GM18498 (cell line): ENCODE measurements at regions not wholly inside any gene's neighbourhood (a gene's known extent, or its start where the extent isn't known, plus 50 kb on each side); places are given as distances from the start of the nearest gene placed in this dataset.
"Not testable (repeated sequence)": the region's sequence is repeated elsewhere in the genome, so short reads cannot be mapped to it uniquely, and the experiment has no call there.

Experiments used
- ATAC-seq: cut with Tn5 transposase; IDR thresholded peaks from one replicate; pipeline ENCODE4 v1.9.1; 2021; ENCODE audit warnings: mild to moderate bottlenecking, moderate library complexity; ENCODE audit not compliant: unreplicated experiment

DNA sequence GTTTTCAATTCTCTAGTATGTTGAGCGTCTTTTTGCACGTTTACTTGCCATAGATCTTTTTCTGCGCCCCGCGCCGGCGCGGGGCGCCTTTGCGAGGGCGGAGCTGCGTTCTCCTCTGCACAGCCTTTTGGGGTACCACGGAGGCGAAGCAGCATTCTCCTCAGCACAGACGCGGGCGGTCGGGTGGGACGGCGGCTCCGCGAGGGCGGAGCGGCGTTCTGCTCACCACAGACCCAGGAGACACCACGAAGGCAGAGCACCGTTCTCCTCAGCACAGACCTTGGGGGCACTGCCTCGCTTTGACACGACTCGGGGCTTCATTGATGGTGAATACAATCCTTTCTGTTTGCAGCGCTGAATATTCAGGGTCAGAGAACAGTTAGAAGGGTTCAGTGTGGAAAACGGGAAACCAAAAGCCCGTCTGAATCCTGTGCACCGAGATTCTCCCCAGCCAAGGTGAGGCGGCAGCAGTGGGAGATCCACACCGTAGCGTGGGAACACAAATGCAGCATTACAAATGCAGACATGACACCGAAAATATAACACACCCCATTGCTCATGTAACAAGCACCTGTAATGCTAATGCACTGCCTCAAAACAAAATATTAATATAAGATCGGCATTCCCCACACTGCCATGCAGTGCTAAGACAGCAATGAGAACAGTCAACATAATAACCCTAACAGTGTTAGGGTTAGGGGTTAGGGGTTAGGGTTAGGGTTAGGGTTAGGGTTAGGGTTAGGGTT lies 190.7 kb upstream of the VIPR2 start:
- ATAC-seq = not testable (repeated sequence)

DNA sequence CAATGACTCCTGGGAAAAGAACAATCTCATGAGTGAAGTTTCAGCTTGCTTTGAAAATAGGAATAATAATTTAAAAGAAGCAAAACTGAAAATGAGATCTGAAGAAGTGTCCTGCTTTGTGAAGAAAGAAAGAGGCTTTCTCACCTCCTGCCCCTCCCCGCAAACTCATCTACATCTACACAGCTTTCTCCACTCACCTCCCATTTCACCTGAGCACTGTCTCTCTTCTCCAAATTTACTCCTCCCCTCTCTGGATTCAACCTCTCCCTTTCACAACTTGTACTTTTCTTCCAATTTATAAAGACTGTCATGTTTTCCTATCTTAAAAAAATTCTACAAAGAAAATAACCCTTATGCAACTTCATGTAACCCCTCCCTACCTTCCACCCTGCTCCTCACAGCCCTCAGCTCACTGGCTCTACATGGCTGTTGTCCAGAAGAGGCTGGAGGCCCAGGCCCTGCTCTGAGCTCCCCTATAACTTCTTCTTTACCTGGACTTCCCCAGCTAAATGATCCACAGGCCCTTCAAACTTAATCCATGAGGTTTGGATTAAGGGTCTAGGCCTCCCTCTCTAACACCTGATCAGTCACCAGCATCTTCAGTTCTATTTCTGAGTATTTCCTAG lies 188.3 kb upstream of the VIPR2 start:
- ATAC-seq = not testable (repeated sequence)

DNA sequence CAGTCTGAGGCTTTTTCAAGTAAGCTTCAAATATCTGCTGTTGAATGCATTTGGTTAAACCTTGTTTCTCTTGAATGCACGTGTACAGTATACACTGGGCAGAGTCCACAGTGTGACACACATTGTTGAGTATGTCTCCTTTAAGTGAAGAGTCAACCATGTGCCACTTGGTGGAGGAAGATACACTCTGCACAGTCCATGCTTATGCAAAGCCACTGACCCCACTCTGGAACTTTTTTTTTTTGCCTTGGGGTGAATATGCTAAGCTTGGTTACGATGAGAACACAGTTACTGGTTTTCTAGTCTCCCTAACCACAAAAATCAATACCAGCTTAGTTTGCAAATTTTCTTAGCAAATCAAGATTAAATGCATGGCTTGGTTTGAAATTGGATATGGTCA lies 186.8 kb upstream of the VIPR2 start:
- no peak for ATAC-seq

DNA sequence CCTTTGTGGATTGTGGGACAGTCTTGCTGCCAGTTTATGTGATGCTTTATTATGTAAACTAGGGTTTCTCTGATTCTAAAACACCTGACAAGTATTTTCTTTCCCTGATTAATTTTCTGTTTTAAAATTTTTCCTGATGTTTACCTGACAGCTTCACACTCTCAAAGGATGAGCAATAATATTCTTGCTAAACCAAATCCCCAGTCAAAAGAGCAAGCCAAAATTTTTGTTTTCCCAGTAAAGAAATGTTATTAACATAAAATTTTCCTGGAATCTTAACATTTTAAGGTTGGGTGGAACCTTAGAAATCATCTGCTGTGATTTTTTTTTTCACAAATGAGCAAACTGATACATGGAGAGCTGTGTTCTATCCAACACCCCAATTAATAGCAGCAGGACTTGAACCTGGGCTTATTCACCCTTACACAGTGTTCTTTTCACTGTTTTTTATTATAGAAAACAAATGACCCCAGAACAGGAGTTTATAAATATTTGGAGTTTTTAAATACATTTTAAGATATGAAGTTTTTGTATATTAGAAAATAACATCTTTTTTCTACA lies 185.2 kb upstream of the VIPR2 start:
- ATAC-seq = no peak

DNA sequence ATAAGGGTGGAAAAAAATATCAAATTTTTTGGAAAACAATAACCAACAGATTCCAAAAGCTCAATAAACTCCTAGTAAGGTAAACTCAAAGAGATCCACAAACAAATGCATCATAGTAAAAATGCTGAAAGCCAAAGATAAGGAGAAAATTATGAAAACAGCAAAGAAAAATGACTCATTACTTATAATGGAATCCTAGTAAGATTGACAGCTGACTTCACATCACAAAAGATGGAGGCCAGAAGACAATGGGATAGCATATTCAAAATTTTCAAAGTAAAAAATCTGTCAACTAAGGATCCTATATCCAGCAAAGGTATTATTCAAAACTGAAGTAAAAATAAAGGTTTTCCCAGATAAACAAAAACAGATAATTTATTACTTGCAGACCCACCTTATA lies 183.4 kb upstream of the VIPR2 start:
- ATAC-seq = no peak

DNA sequence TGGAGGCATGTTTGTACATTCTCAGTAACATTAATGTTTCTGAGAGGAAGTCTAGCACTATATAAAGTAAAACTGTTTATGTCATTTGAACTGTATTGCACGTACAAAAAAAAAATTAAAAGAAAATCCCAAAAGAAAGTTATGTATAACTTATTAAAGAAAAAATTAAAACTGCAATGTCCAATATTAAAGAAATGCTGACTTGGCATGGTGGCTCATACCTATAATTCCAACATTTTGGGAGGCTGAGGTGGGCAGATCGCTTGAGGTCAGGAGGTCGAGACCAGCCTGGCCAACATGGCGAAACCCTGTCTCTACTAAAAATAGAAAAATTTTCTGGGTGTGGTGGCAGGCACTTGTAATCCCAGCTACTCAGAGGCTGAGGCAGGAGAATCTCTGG lies 178.7 kb upstream of the VIPR2 start:
- no peak for ATAC-seq

DNA sequence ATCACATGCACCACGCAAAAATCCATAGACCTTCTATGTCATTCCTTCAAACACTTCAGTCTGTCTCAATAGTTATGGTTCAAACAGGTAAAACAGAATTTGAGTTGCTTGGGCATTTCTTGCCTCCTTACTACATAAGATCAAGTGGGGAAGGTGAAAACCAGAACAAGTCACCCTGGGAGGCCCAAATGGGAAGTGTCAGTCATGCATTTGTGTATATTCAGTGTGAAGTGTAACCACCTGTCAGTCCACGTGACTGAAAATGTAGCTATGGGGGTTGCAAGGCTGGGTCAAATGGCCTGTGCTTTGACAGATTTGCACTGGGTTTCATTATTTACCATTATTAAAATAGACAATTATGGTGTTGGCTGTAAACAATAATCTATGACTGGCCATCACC lies 176.6 kb upstream of the VIPR2 start:
- ATAC-seq = no peak

DNA sequence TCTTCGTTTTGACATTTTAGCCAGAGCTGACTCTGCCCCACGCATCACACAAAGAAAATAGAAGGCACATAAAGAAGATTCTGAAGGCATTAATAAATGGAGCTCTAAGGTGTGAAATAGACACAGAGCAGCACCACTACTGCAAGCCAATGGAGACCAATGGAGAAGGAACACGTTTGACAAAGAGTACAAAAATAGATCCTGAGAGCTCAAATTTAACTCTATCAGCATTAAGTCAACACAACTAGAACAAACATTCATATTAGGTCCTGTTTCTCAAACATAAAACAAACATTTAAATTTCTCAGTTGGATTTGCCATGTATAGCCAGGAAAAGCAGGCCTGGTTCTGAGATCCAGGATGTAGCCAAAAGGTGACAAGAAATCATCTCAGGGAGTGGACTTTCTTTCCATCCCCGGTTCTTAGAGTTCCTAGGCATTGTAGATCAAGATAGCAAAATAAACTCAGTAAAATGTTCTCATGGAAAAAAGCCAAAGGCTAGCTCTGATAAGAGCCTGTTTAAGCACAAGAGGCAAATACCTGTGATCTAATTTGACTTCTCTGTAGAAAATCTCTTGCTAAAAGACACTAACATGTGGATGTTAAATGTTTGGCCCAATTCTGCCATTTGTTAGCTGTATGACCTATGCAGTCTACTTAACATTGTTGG lies 174.2 kb upstream of the VIPR2 start:
- ATAC-seq = no peak

DNA sequence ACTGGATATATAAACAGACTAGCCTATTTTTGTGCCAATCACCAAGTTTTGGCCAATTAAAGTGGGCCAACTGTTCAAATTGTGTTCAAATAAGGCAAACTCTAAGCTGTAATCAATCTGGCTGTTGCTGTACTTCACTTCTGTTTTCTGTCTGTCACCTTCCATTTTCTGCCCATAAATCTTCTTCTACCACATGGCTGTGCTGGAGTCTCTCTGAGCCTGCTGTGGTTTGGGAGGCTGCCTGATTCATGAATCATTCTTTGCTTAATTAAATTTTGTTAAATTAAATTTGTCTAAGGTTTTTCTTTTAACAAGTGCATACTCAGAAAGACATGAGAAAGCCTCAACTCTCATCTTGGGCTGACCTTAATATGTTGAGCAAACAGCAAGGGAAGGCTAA lies 172.6 kb upstream of the VIPR2 start:
- ATAC-seq = no peak

DNA sequence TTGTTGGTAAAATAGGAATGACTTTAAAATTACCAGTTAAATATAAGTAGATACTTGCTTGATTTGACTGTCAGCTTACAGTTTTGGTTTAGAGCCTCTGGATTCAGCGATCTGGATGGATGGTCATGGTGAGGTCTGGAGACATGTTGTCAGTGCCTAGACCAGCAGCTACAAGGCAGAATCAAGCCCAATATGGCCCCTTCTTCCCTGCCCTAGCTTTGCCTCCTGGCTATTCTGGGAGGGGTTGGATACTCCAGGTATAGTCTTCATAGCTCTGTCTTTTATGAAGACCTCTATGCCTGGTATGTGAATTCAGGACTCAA lies 166.5 kb upstream of the VIPR2 start:
- no peak for ATAC-seq

DNA sequence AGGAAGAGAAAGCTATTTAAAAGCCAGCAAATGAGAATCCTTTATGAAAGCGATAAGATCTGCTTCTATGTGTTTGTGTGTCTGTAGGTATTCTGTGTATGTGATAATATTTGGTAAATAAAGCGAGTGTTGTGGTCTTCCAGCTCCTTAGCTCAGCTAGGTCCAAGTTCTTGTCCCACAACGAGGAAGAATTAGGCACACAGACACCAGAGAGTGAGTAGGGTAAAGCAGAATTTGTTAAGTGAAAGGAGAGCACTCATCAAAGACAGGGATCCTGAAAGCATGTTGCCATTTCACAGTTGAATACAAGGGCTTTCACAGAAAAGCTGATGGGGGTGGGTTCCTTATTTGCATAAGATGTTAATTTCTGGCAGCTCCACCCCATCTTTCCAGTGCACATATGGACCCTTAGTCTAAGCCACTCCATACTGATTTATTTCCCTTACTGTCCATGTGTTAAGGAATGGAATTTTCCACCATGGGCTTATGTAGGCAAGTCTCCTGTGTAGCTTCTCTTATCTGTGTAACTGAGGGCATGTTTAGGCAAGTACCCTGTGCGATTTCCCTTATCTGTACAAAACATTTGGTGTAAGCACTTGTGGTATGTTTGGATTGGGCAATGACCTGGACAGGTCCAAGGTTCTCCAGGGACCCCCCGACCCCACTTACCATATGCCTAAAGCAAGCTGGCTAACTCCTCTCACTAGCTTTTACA lies 165.9 kb upstream of the VIPR2 start:
- no peak for ATAC-seq

DNA sequence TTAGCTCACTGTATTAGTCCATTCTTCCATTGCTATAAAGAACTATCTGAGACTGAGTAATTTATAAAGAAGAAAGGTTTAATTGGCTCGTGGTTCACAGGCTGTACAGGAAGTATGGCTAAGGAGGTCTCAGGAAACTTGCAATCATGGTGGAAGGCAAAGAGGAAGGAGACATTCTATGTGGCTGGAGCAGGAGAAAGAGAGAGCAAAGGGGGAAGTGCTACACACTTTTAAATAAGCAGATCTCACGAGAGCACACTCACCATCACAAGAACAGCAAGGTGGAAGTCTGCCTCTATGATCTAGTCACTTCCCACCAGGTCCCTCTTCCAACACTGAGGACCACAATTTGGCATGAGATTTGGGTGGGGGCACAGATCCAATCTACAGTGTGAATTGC lies 164.5 kb upstream of the VIPR2 start:
- ATAC-seq = not testable (repeated sequence)

DNA sequence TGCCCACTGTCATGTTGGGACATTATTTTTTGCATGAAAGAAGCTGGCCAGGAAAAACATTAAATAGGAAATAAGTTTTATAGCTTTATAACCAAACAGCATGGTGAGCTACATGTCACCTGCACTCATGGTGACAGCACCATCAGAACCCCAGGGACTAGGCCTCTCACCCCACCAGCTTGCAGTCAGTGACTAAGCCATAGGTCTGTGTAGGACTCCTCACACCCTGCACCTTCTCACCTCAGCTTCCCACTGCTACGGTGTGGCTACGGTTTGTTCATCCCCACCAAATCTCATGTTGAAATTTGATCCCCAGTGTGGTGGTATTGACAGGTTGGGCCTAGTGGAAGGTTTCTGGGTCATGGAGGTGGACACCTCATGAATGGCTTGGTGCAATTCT lies 161.3 kb upstream of the VIPR2 start:
- ATAC-seq = no peak

DNA sequence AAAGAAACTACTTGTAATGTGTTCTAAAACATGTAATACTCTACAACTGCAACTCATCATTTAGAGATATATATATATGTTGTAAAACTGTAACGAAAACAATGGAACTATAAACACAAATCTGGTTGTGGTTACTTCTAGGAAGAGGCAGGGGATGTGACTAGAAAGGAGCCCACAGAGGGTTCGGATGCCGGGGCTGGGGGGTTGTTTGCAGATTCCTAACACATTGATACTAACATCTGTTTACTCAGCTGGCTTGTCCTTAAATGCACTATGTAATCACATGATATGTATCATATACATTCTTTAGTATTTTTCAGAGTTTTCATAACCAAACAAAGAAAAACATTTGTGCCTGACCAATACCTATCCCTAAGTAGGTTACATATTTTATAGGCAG lies 160.5 kb upstream of the VIPR2 start:
- not testable (repeated sequence) for ATAC-seq

DNA sequence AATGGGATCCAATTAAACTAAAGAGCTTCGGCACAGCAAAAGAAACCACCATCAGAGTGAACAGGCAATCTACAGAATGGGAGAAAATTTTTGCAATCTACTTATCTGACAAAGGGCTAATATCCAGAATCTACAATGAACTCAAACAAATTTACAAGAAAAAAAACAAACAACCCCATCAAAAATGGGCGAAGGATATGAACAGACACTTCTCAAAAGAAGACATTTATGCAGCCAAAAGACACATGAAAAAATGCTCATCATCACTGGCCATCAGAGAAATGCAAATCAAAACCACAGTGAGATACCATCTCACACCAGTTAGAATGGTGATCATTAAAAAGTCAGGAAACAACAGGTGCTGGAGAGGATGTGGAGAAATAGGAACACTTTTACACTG lies 158.8 kb upstream of the VIPR2 start:
- not testable (repeated sequence) for ATAC-seq

DNA sequence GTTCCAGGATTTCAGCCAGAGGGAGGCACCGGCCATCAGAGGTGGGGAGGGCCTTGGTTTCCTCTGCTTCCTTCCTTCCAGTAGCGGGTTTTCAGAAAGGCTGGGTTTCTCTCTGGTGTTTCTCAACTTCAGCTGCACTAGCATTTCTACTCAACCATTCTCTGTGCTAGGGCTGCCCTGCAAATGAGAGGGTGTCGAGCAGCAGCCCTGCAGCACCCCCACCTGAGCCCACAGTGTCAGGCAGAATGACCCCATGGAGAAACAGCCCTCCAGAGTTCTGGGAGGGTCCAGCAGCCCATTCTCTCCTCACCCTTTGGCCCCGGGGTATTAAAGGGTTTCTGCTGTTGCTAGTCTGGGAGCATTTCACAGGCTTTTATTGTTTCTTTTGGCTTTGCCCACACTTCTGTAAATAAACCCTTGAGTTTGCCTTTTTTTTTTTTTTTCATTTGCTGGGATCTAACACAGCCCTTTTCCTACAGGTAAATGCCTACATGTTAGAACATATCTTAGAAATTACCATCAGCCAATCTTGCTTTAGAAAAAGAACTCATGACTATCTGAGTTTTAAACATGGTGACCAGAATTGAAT lies 151.5 kb upstream of the VIPR2 start:
- ATAC-seq = no peak

DNA sequence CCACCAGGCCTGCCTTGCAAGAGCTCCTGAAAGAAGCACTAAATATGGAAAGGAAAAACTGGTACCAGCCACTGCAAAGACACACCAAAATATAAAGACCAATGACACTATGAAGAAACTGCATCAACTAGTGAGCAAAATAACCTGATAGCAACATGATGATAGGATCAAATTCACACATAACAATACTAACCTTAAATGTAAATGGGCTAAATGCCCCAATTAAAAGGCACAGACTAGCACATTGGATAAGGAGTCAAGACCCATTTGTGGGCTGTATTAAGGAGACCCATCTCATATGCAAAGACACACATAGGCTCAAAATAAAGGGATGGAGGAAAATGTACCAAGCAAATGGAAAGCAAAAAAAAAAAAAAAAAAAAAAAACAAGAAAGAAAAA lies 141.8 kb upstream of the VIPR2 start:
- ATAC-seq = not testable (repeated sequence)

DNA sequence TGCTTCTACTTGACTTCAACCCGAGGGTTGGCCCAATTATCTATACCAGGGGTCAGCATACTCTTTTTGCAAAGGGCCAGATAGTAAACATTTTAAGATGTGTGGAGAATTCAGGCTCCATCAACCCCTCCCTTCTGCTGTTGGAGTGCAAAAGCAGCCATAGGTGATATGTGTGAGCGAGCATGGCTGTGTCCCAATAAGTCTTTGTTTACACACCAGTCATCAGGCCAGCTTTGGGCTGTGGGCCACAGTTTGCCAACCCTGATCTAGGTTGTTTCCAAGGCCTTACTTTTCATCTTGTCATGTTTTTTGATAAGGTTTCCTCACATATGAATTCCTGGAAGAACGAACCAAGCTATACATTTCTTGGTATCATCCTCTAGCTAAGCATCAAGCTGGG lies 136.9 kb upstream of the VIPR2 start:
- no peak for ATAC-seq

DNA sequence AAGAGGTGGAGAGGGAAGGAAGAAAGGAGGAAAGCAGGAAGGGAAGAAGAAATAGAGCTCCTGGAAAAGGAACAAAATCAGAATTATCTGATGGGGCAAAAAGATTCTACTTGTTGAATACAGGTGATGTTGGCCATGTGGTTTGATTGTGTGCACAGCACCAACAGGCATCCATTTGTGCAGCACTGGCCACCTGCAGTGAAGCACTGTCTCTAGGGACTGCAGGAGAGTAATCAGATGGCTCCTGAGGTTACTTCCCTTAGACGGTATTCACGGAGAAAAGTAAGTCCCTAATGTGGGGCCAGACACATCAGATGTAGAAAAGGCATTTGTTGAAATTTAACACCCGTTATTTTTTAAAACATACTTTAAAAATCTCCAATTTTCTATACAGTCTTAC lies 135.3 kb upstream of the VIPR2 start:
- no peak for ATAC-seq

DNA sequence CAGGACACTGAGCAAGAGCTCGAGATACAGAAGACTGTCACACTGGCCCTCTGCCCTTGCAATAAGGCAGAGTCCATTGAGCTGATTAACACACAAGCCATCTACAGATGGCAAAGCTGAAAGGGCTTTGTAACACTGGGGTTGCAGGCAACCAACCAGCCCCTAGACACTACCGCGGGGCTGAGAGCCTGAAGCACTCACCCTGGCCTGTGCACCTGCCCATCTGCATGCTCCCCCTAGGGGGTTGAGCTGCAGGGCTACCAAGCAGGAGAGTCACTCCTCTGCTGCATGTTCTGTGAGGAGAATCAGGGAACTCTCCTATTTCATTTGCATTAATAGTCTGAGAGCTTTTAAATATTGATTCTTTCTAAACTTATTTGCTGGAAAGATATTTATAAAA lies 128.1 kb upstream of the VIPR2 start:
- no peak for ATAC-seq

DNA sequence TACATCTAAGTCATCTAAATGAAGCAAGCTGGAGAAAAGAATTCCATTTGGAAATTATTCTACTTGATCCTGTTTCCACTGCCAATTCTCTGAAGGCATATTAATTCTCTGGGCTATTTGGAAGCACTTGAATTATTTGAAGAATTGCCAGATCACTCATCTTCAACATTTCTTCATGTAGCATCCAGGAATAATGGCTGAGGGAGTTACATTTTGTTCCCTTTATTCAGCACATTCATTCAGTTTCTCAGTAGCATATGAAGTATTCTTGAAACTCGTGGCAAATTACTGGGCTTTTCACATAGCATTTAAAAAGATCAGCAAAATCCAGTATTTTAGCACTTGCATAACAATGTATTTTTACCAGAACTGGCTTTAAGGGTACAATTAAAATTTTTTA lies 127.1 kb upstream of the VIPR2 start:
- no peak for ATAC-seq
